Endothelial cell (in vitro differentiated cells): ENCODE measurements at regions not wholly inside any gene's neighbourhood (a gene's known extent, or its start where the extent isn't known, plus 50 kb on each side); places are given as distances from the start of the nearest gene placed in this dataset.

Experiments used
- DNase-seq: peaks from one replicate; pipeline ENCODE4 v3.0.0; 2021; ENCODE audit warnings: low spot score
- H3K27ac Mint-ChIP-seq: one replicate; pipeline ENCODE4 v1.8.0; 2021; ENCODE audit warnings: mixed read lengths, inconsistent platforms; ENCODE audit not compliant: unreplicated experiment
- H3K27me3 Mint-ChIP-seq: one replicate; pipeline ENCODE4 v1.8.0; 2021; ENCODE audit warnings: mild to moderate bottlenecking, moderate library complexity, mixed read lengths, inconsistent platforms; ENCODE audit not compliant: unreplicated experiment
- H3K36me3 Mint-ChIP-seq: one replicate; pipeline ENCODE4 v1.8.0; 2021; ENCODE audit warnings: mild to moderate bottlenecking, low read depth, mixed read lengths, inconsistent platforms; ENCODE audit not compliant: unreplicated experiment
- H3K4me1 Mint-ChIP-seq: one replicate; pipeline ENCODE4 v1.8.0; 2021; ENCODE audit warnings: mild to moderate bottlenecking, mixed read lengths, inconsistent platforms; ENCODE audit not compliant: unreplicated experiment
- H3K4me3 Mint-ChIP-seq: one replicate; pipeline ENCODE4 v1.8.0; 2021; ENCODE audit warnings: mild to moderate bottlenecking, mixed read lengths, inconsistent platforms; ENCODE audit not compliant: unreplicated experiment
- H3K9me3 Mint-ChIP-seq: one replicate; pipeline ENCODE4 v1.8.0; 2021; ENCODE audit warnings: mixed read lengths, inconsistent platforms; ENCODE audit not compliant: unreplicated experiment
- TF ChIP-seq, protein P1 (sequence below): fragments of 200-600 bp; sonication (generic); IDR thresholded peaks from one replicate; pipeline ENCODE4 v1.5.0; 2021; ENCODE audit warnings: antibody characterized with exemption; ENCODE audit not compliant: unreplicated experiment

DNA sequence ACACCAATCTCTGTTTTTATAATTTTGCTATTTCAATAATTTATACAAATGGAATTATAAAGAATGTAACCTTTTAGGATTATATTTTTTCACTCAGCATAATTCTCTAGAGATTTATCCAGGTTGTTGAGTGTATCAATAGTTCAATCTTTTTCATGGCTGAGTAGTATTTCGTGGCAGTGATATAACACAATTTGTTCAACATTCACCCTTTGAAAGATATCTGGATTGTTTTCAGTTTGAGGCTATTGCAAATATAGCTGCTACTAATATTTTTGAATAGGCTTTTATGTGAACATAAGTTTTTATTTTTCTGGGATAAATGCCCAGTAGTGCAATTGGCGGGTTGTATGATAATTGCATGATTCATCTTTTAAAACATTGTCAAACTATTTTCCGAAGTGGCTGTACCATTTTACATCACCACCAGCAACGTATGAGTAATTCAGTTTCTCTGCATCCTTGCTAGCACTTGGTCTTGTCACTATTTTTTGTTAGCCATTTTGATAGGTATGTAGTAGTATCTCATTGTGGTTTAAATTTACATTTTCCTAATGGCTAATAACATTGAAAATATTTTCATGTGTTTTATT, 55.6 kb upstream of the ABCD3 start:
- H3K27ac Mint-ChIP-seq: no peak overlapping the region
- H3K9me3 Mint-ChIP-seq: no peaks in the 10 kb centered on the region
- TF ChIP-seq, protein P1, sequence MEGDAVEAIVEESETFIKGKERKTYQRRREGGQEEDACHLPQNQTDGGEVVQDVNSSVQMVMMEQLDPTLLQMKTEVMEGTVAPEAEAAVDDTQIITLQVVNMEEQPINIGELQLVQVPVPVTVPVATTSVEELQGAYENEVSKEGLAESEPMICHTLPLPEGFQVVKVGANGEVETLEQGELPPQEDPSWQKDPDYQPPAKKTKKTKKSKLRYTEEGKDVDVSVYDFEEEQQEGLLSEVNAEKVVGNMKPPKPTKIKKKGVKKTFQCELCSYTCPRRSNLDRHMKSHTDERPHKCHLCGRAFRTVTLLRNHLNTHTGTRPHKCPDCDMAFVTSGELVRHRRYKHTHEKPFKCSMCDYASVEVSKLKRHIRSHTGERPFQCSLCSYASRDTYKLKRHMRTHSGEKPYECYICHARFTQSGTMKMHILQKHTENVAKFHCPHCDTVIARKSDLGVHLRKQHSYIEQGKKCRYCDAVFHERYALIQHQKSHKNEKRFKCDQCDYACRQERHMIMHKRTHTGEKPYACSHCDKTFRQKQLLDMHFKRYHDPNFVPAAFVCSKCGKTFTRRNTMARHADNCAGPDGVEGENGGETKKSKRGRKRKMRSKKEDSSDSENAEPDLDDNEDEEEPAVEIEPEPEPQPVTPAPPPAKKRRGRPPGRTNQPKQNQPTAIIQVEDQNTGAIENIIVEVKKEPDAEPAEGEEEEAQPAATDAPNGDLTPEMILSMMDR: no peak
- no peak overlapping the region for H3K4me3 Mint-ChIP-seq
- H3K36me3 Mint-ChIP-seq: no peaks in the 10 kb centered on the region
- H3K4me1 Mint-ChIP-seq: peaks cover 14% of the 10 kb centered on the region
- DNase-seq: no peak
- H3K27me3 Mint-ChIP-seq: peaks cover 1% of the 10 kb centered on the region

DNA sequence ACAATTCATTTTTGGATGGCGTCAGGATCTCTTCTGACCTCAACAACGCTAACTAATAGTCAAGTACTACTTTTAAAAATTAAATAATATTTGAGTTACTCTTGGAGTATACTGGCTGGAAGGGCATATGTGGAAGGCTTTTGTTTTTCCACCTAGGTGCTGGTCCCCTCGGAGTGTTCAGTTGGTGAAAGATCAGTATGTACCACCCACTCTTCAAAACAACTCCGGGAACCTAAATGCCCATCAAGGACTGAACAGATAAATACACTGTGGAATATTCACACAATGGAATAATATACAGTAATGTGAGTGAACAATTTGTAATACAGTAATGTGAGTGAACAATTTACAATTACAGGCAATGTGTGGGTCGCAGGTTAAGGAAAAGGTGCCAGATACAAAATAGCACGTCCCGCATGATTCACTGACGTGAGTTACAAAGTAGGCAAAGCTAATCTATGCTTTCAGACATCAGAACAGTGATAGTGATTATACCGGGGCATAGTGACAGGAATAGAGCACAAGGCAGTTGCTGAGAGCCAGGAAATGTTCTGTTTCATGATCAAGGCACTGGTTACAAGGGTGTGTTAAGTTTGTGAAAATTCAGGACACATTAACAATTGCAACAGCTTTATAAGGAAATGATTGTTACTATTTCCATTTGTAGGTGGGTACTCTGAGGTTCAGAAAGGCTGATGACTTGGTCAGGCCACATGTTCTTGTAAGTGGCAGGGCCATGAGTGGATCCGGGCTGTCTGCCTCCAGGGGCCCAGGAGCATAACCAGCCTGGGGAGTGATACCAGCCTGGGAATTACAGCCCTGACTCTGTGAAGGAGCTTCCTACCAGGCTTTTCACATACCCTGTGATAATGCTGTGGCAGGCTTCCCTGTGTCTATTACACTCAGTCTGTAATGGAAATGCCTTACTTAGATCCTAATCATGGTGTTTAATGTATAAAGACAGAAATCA, 59.3 kb upstream of the ABCD3 start:
- no peaks in the 10 kb centered on the region for H3K36me3 Mint-ChIP-seq

DNA sequence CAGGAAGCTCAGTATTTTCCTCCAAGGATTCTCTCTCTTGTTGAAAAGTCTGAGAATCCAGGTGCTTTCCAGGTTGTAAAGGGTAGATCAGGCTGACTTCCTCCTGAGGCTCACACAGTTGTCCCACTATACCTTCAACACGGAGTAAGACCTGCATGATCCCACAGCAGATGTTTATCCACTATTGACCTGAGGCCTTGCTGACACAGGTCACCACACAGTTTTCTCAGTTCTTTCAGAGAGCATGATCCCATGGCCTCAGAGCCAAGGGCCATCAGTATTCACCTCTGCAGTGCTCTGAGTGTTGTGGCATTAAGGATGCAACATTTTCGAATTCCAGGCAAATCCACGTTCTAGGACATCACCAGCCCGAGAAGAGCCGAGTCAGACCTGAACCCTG, 60.5 kb upstream of the ABCD3 start:
- Mint-ChIP-seq H3K27me3 (no peaks in the 10 kb centered on the region), H3K27ac (no peak overlapping the region), H3K36me3 (no peaks in the 10 kb centered on the region), H3K4me3 (no peak overlapping the region), H3K9me3 (no peaks in the 10 kb centered on the region), H3K4me1 (peaks cover 24% of the 10 kb centered on the region)
- TF ChIP-seq, protein P1: no peak
- no peak for DNase-seq

More for the DNA sequence above, 59.3 kb upstream of the ABCD3 start:
- TF ChIP-seq, protein P1: no peak
- Mint-ChIP-seq H3K27ac (peak overlapping the region; percentile 57), H3K4me3 (no peak overlapping the region), H3K27me3 (no peaks in the 10 kb centered on the region), H3K4me1 (peaks cover 24% of the 10 kb centered on the region), H3K9me3 (no peaks in the 10 kb centered on the region)
- DNase-seq: no peak

DNA sequence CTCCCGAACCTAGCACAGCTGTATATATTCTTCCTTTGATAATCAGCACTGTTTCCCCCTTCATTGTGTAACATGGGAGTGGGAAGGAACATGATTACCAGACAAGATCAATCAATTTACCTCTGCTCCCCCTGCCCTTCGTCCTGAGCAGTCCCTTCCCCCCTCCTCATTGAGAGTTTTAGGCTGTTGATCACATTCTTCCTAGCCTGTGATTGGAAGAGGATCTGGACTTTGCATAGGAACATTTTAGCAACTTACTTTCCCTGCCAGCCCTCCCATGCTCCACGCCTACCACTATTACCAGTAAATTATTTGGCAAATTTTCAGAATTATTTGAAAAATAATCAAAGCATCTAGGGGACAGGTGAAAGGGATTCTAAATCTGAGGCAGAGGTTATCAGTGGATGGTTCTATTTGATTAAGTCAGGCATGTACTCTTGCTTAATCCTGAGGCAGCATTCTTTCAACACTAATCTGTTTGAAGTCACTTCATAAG, 62.7 kb upstream of the ABCD3 start:
- H3K4me1 Mint-ChIP-seq: peaks cover 21% of the 10 kb centered on the region
- TF ChIP-seq, protein P1: no peak
- no peaks in the 10 kb centered on the region for H3K36me3 Mint-ChIP-seq
- H3K27ac Mint-ChIP-seq: no peak overlapping the region
- H3K9me3 Mint-ChIP-seq: no peaks in the 10 kb centered on the region
- no peak for DNase-seq
- no peaks in the 10 kb centered on the region for H3K27me3 Mint-ChIP-seq
- H3K4me3 Mint-ChIP-seq: no peak overlapping the region

- Mint-ChIP-seq H3K27me3 (peaks cover 2% of the 10 kb centered on the region), H3K4me3 (no peak overlapping the region), H3K36me3 (no peaks in the 10 kb centered on the region), H3K9me3 (no peaks in the 10 kb centered on the region), H3K4me1 (peaks cover 10% of the 10 kb centered on the region), H3K27ac (no peak overlapping the region)
- DNase-seq: no peak
- TF ChIP-seq, protein P1: no peak
These were observed 66.7 kb upstream of the ABCD3 start for GRCh38 chr1:94351481-94351880.
